HG03575 (cell line): ENCODE measurements at regions not wholly inside any gene's neighbourhood (a gene's known extent, or its start where the extent isn't known, plus 50 kb on each side); places are given as distances from the start of the nearest gene placed in this dataset.
"Not testable (repeated sequence)": the region's sequence is repeated elsewhere in the genome, so short reads cannot be mapped to it uniquely, and the experiment has no call there.

Experiments used
- ATAC-seq: cut with Tn5 transposase; IDR thresholded peaks from one replicate; pipeline ENCODE4 v1.9.1; 2021; ENCODE audit not compliant: unreplicated experiment, insufficient number of reproducible peaks, low FRiP score; ENCODE audit errors: extremely low read depth

DNA sequence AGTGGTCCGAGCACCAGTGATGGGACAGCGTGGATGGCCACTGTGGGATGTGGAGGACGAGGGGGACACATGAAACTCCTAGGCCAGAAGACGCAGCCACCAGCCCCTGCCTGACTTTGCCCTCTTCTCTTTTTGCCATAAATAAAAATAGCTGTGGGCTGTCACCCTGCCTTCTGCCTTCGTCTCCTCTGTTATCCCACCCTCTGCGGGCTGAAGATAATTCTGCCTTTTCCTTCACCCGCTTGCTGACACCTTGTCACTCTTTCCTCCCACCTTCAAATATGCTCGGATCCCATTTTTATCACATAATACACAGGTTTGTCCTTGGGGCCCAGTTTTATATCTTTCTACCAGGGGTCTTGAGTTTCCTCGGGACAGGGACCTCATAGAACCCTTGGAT, 87.6 kb upstream of the CIBAR2 start:
- no peak for ATAC-seq

GRCh38 chr16:85200471-85201278, 88.4 kb upstream of the CIBAR2 start:
- no peak for ATAC-seq

DNA sequence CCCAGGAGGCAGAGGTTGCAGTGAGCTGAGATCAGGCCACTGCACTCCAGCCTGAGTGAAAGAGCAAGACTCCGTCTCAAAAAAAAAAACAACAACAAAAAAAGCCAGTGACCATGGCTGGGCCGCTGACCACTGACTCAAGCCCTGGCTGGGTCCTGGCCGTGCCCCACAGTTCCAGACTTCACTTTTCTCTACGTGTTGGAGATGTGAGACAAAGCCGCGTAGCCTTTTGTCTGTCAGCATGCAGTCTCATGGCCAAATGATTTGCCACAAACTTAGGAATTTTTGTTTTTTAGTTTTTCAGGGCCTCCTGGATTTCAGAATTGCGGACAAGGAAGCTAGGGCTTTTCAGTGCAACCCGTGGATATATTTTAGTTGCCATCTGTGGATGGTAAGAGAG, 89.3 kb upstream of the CIBAR2 start:
- no peak for ATAC-seq

- no peak for ATAC-seq
These were observed 89.9 kb upstream of the CIBAR2 start for GRCh38 chr16:85202051-85202601.

- no peak for ATAC-seq
These were observed 90.6 kb upstream of the CIBAR2 start for GRCh38 chr16:85202631-85203461.

DNA sequence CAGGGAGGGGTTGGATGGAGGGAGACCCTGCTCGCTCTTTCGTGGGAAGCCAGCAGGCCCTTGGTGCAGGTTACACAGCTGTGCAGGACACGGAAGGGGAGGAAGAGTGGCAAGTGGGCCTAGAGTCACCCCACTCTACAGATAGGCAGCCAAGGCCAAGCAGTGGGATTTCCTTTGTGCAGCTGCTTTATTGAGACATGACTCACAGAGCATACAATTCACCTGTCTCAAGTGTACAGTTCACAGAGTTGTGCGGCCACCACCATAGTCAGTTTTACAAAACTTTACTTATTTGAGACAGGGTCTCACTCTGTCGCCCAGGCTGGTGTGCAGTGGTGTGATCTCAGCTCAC, 91.2 kb upstream of the CIBAR2 start:
- ATAC-seq: no peak

GRCh38 chr16:85204242-85205010, 92.2 kb upstream of the CIBAR2 start:
- no peak for ATAC-seq

DNA sequence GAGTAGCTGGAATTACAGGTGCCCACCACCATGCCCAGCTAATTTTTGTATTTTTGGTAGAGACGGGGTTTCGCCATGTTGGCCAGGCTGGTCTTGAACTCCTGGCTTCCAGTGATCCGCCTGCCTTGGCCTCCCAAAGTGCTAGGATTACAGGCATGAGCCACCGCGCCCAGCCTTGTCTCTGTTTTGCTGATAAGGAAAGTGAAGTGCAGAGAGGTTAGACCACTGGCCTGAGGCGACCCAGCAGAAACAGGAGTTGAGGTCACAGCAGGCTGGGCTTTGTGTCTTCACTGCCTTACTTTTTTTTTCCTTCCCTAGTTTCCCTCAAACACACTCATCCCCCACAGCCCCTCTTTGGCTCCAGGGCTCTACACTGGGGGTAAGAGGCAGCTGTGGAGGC, 93.0 kb upstream of the CIBAR2 start:
- not testable (repeated sequence) for ATAC-seq

DNA sequence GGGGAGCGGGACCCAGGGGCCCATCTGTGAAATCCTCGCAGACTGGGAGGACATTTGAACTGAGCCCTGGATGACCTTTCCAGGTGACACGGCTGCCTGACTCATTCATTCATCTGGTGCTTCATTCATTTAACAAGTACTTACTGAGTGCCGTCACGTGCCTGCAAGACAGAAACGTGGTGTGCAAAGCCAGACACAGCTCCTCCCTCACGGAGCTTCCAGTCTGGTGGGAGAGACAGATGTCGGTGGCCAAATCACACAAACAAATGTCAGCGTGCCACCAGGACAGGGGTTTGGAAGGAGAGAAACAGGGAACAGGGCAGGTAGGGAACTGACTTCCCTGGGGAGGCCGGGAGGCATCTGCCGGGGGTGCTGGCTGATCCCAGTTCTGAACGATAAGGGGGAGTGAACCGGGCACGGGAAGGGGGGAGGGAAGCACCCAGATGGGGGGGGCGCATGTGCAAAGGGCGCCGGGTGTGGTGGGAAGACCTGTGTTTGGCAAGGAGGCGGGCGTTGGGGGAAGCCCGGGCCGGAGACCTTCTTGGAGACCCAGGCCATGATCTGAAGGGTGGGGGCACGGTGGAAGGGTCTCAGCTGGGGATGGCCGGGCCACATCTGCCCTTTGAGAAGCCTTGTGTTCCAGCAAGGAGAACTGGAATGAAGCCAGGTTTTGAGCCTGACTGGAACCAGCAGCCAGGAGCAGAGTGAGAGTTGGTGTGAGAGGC, 93.6 kb upstream of the CIBAR2 start:
- no peak for ATAC-seq

DNA sequence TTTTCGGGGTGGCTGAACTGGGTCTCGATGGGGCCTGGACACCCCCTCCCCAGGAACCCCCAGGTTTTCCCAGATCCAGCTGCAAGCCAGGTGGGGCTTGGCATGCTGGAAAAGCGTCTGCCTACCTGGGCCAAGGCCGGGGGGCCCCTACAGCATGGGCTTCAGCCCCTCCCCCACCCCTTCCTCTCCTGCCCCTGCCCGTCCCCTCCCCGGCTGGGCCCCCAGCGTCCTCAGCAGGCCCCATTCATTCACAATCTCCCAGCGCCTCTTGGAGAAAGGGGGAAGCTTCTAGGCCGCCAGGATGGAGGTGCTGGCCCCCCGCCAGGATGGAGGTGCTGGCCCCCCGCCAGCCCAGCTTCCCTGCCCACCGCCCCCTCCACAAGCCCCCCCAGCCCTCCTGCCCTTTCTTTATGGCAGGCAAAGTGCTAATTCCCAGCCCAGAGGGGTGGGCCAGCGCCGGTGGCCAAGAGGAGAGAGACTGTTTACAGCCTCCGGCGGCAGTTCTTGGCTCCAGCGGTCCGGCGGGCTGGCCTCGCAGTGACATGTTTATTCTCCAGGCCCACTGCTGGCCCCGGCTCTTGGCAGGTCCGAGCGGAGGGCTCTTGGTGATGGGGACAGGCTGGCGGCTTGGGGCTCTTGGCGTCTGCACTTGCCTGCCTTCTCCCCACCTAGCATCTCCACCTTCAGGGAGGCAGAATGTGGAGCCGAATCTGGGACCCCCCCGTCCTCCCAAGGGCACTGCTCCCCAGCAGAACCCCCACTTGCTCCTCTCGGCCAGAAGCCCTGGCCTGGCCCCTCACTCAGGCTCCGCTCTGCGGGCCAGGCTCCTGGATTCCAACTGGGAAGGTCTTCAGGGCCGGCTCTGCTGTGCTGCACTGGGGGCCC, 94.4 kb upstream of the CIBAR2 start:
- no peak for ATAC-seq

DNA sequence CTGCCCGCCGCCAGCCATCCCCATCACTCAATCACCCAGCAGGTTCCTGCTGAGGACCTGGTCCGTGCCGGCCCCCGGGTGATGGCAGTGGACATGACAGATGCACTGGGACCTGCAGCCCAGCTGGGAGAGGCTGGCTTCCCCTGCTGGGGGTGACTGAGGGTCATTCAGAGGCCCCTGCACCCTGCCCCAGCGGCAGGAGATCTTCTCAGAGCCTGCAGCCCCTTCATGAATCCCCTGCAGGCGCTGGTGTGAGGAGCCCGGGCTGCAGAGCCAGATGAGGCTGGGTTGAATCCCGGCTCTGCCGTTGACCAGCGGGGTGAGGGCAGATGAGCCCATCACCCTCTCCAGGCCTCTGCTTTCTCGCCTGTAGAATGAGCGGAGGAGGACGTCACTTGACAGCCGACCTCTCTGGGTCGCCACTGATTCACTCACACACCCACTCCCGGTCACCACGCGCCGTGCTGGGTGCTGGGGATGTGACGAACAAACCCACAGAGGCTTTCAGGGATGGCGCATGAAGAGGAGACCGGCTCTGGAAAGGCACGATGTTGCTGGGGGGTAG, 95.2 kb upstream of the CIBAR2 start:
- no peak for ATAC-seq

- no peak for ATAC-seq
These were observed 95.9 kb upstream of the CIBAR2 start for GRCh38 chr16:85208181-85208580.

DNA sequence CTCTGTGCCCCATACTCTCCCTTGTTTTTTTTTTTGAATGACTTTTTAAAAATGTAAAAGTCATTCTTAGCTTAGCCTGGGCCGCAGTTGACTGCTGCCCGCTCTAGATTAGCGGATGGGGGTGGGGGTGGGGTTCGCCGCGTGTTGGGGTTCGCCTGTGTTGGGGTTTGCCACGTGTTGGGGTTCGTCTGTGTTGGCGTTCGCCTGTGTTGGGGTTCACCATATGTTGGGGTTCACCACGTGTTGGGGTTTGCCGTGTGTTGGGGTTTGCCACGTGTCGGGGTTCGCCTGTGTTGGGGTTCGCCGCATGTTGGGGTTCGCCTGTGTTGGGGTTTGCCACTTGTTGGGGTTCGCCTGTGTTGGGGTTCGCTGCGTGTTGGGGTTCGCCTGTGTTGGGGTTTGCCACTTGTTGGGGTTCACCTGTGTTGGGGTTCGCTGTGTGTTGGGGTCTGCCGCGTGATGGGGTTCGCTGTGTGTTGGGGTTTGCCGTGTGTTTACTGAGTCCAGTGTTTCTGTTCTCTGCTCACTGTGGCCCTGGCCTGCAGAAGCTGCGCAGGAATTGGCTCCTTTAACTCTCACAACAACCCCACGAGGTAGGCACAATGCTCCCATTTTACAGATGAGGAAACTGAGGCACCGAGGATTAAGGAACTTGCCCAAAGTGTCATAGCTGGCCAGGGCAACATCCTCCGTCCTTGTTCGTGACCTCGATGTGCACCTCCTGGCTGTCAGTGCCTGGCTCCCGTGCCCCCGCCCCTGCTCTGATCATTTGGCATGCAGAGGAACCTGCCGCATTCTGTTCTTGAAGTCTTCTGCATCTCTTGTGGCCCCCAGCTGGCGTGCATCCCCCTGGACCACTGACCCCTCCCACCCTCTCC, 96.6 kb upstream of the CIBAR2 start:
- no peak for ATAC-seq

- no peak for ATAC-seq
These were observed 97.4 kb upstream of the CIBAR2 start for GRCh38 chr16:85209526-85210121.

DNA sequence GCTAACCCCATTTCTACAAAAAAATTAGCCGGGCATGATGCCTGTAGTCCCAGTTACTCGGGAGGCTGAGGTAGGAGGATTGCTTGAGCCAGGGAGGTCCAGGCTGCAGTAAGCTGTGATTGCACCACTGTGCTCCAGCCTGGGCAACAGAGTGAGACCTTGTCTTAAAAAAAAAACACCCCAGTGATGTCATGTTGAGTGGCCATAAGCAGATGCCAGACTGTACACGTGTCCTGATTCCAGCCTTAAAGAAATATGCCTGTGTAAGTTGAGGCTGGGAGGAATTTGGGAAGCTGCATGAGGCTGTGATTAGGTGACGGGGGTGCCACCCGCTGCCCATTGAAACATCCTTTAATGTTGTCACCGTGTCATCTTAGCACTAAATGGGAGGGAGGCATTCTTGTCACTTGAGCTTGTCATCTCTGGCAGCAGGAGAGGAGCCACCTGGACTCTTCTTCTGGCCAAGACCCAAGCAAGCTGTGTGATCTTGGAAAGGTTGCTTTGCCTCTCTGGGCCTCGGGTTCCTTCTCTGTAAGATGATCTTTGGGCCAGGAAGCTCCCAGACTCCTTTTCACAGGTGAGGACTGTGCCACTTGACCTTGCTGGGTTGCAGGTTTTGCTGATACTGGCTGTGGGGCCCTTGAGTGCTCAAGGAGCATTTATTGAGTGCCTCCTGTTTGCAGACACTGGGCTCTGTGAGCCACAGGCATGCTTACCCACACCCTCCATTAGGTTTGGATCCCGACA, 98.3 kb upstream of the CIBAR2 start:
- no peak for ATAC-seq
